OCI-LY1 (cell line): ENCODE measurements at regions not wholly inside any gene's neighbourhood (a gene's known extent, or its start where the extent isn't known, plus 50 kb on each side); places are given as distances from the start of the nearest gene placed in this dataset.

Experiments
- EZH2 ChIP-seq: fragments of 200-600 bp; sonication (generic), shearing (Covaris generic); IDR thresholded peaks from 2 replicates; pipeline ENCODE4 v1.8.0; 2017; ENCODE audit warnings: borderline replicate concordance, mixed run types, mild to moderate bottlenecking, antibody characterized with exemption, low read length, moderate library complexity, mixed read lengths
- TF ChIP-seq, protein P1 (sequence below): fragments of 200-600 bp; sonication (generic), shearing (Covaris generic); IDR thresholded peaks from 2 replicates; pipeline ENCODE4 v1.5.1; 2017; ENCODE audit warnings: mild to moderate bottlenecking, antibody characterized with exemption, low read length, moderate library complexity, mixed read lengths

DNA sequence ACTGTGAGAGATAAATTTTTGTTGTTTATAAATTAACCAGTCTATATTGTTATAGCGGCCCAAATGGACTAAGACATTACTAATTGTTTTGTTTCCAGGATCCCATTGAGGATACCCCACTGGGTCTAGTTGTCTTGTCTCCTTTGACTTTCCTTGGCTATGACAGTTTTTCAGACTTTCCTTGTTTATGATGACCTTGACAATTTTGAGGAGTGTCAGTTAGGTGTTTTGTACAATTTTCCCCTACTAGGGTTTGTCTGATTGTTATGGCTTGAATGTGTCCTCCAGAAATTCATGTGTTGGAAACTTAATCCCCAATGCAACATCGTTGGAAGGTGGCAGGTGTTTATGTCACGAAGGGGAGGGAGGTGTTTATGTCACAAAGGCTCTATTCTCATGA, 89.6 kb upstream of the PITX2 start:
- TF ChIP-seq EZH2: no peak
- TF ChIP-seq, protein P1, sequence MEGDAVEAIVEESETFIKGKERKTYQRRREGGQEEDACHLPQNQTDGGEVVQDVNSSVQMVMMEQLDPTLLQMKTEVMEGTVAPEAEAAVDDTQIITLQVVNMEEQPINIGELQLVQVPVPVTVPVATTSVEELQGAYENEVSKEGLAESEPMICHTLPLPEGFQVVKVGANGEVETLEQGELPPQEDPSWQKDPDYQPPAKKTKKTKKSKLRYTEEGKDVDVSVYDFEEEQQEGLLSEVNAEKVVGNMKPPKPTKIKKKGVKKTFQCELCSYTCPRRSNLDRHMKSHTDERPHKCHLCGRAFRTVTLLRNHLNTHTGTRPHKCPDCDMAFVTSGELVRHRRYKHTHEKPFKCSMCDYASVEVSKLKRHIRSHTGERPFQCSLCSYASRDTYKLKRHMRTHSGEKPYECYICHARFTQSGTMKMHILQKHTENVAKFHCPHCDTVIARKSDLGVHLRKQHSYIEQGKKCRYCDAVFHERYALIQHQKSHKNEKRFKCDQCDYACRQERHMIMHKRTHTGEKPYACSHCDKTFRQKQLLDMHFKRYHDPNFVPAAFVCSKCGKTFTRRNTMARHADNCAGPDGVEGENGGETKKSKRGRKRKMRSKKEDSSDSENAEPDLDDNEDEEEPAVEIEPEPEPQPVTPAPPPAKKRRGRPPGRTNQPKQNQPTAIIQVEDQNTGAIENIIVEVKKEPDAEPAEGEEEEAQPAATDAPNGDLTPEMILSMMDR: no peak
